ENCODE measurements at regions not wholly inside any gene's neighbourhood (a gene's known extent, or its start where the extent isn't known, plus 50 kb on each side); places are given as distances from the start of the nearest gene placed in this dataset.

DNA sequence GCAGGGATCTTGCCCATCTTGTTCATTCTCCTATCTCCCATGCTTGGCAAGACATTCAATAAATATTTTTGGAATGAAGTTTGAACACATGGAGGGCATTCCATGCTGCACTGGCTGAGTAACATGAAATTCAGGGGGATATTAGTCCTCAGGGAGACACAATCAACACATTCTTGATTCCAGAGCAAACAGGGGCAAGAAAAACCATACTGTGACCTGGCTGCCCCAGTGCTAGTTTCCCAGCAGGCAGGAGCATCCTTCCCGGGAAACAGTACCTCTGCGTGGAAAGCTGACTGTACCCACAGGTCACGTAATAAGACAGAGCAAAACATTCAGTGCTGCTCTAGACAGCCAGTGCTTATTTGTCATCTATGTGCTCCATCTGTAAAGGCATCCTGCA, 66.3 kb upstream of the SPOCK1 start:
- TF ChIP-seq GATA2 (IDR thresholded peaks at IDR 0.05; ENCODE audit: insufficient read depth, insufficient read length, low read depth, low read length): no peak
- TF ChIP-seq JUN (IDR thresholded peaks at IDR 0.05; ENCODE audit: borderline replicate concordance, insufficient read depth, insufficient read length, low read depth): no peak
- TF ChIP-seq MAX (IDR thresholded peaks at IDR 0.05; ENCODE audit: insufficient read depth, insufficient read length): no peak
- TF ChIP-seq, protein P1, sequence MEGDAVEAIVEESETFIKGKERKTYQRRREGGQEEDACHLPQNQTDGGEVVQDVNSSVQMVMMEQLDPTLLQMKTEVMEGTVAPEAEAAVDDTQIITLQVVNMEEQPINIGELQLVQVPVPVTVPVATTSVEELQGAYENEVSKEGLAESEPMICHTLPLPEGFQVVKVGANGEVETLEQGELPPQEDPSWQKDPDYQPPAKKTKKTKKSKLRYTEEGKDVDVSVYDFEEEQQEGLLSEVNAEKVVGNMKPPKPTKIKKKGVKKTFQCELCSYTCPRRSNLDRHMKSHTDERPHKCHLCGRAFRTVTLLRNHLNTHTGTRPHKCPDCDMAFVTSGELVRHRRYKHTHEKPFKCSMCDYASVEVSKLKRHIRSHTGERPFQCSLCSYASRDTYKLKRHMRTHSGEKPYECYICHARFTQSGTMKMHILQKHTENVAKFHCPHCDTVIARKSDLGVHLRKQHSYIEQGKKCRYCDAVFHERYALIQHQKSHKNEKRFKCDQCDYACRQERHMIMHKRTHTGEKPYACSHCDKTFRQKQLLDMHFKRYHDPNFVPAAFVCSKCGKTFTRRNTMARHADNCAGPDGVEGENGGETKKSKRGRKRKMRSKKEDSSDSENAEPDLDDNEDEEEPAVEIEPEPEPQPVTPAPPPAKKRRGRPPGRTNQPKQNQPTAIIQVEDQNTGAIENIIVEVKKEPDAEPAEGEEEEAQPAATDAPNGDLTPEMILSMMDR (IDR thresholded peaks at IDR 0.05; ENCODE audit: extremely low read depth in 1 of 2, insufficient read depth in 1 of 2, low read depth in 1 of 2, low read length in 2 of 2): no peak
- no peak for TF ChIP-seq EZH2 (IDR thresholded peaks at IDR 0.05; ENCODE audit: borderline replicate concordance, low read depth, low read length, severe bottlenecking)
- no peak for TF ChIP-seq POLR2A (IDR thresholded peaks at IDR 0.05; ENCODE audit: low read depth, low read length)
- TF ChIP-seq MYC (IDR thresholded peaks at IDR 0.05; ENCODE audit: low read depth, low read length): no peak
- TF ChIP-seq FOS (IDR thresholded peaks at IDR 0.05; ENCODE audit: borderline replicate concordance, insufficient read depth, low read length): no peak
- no peak for TF ChIP-seq POLR2AphosphoS5 (IDR thresholded peaks at IDR 0.05; ENCODE audit: insufficient read depth, low read depth, low read length)
- ChIA-PET CTCF (no interaction called here), POLR2A (no interaction called here)
- BruUV-seq (replicated peaks): no TSS peak
- intact Hi-C loops (cut with micrococcal nuclease): no loop called here
- DNase-seq (ENCODE audit: low read depth, low spot score): no peak
- Histone ChIP-seq H3K27ac (ENCODE audit: insufficient read depth, low read depth, low read length) (no peak overlapping the region), H3K27me3 (ENCODE audit: control insufficient read depth in 2 of 2, insufficient read depth in 2 of 2, low read length in 2 of 2) (no peaks in the 10 kb centered on the region), H3K79me2 (ENCODE audit: control insufficient read depth, insufficient read depth, low read length) (no peaks in the 10 kb centered on the region), H3K9ac (replicated peaks; ENCODE audit: extremely low read depth, insufficient read depth, low read length) (no peak overlapping the region), H3K9me3 (replicated peaks; ENCODE audit: control insufficient read depth, insufficient read depth, low read length) (no peaks in the 10 kb centered on the region), H3K36me3 (ENCODE audit: control insufficient read depth in 2 of 2, extremely low read depth in 1 of 2, insufficient read depth in 2 of 2, low read length in 2 of 2) (no peaks in the 10 kb centered on the region), H3K4me3 (replicated peaks in 1 of 3; ENCODE audit: insufficient read depth in 1 of 3, low read depth in 1 of 3, low read length in 3 of 3) (no peak overlapping the region), H2AFZ (ENCODE audit: low read depth, low read length) (no peak overlapping the region), H3K4me2 (ENCODE audit: insufficient read depth, low read length) (no peak overlapping the region), H3K4me1 (ENCODE audit: control insufficient read depth, extremely low read depth, insufficient read depth, low read length) (peaks cover 35% of the 10 kb centered on the region), H4K20me1 (replicated peaks; ENCODE audit: control insufficient read depth, extremely low read depth, insufficient read depth, low read length) (no peaks in the 10 kb centered on the region), H3K9me1 (replicated peaks; ENCODE audit: control insufficient read depth, extremely low read depth, insufficient read depth, low read length) (no peaks in the 10 kb centered on the region)
- dilution Hi-C loops (cut with MboI; ENCODE audit: extremely low pct_ligation_motif_present, low sequenced_read_pairs): no loop called here
- no peak for FAIRE-seq

Data from endothelial cell of umbilical vein (primary cell).